ENCODE measurements at regions not wholly inside any gene's neighbourhood (a gene's known extent, or its start where the extent isn't known, plus 50 kb on each side); places are given as distances from the start of the nearest gene placed in this dataset.

- Histone ChIP-seq H3K9me3 (ENCODE audit: control insufficient read depth in 1 of 2, insufficient read depth in 1 of 2, low read depth in 1 of 2, low read length in 2 of 2) (no peaks in the 10 kb centered on the region), H3K9me2 (ENCODE audit: insufficient read depth) (no peaks in the 10 kb centered on the region), H3K36me3 (ENCODE audit: control insufficient read depth in 1 of 2, insufficient read depth in 2 of 2, low read length in 2 of 2) (no peaks in the 10 kb centered on the region), H3K4me2 (ENCODE audit: low read length) (no peak overlapping the region), H3K79me2 (ENCODE audit: insufficient read depth, low read length) (no peaks in the 10 kb centered on the region), H3K4me1 (ENCODE audit: control insufficient read depth in 1 of 2, insufficient read depth in 2 of 2, low read length in 2 of 2) (no peaks in the 10 kb centered on the region), H3K27ac (ENCODE audit: low read depth, low read length) (no peak overlapping the region), H3K9ac (ENCODE audit: low read length) (no peak overlapping the region), H3K4me3 (replicated peaks in 1 of 2; ENCODE audit: low read depth in 1 of 2, low read length in 2 of 2) (no peak overlapping the region), H2AFZ (ENCODE audit: low read depth, low read length, poor library complexity, severe bottlenecking) (no peak overlapping the region), H3K27me3 (ENCODE audit: insufficient read depth, low read length) (no peaks in the 10 kb centered on the region), H4K20me1 (ENCODE audit: insufficient read depth) (no peaks in the 10 kb centered on the region)
- DNase-seq (ENCODE audit: low read depth, low spot score) = no peak
- no peak for ATAC-seq
- RAD21 ChIA-PET (ENCODE audit: low non-redundant PET in 1 of 2, low total read pairs in 2 of 2, uncharacterized antibody in 2 of 2, unreplicated experiment in 2 of 2) = no interaction called here
- TF ChIP-seq, protein P1, sequence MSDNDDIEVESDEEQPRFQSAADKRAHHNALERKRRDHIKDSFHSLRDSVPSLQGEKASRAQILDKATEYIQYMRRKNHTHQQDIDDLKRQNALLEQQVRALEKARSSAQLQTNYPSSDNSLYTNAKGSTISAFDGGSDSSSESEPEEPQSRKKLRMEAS (IDR thresholded peaks at IDR 0.05) = no peak
- TF ChIP-seq ELF1 (IDR thresholded peaks at IDR 0.05; ENCODE audit: borderline replicate concordance, low read depth) (no peak), TCF7L2 (IDR thresholded peaks at IDR 0.05; ENCODE audit: borderline replicate concordance, extremely low read depth, insufficient read depth, insufficient read length) (no peak), SP1 (IDR thresholded peaks at IDR 0.05; ENCODE audit: low read depth) (no peak), RAD21 (IDR thresholded peaks at IDR 0.05; ENCODE audit: low read depth) (no peak), EGR1 (IDR thresholded peaks at IDR 0.05; ENCODE audit: low read depth) (no peak), ZFX (IDR thresholded peaks at IDR 0.05) (no peak), REST (IDR thresholded peaks at IDR 0.05; ENCODE audit: low read depth) (no peak), EZH2 (IDR thresholded peaks at IDR 0.05) (no peak)
- TF ChIP-seq, protein P2, sequence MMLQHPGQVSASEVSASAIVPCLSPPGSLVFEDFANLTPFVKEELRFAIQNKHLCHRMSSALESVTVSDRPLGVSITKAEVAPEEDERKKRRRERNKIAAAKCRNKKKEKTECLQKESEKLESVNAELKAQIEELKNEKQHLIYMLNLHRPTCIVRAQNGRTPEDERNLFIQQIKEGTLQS (IDR thresholded peaks at IDR 0.05) = no peak
- CTCF ChIA-PET = no interaction called here
- intact Hi-C loops (cut with micrococcal nuclease) = loop anchor here (5.0 to 10.0 kb wide), 2 partner anchors 1034 to 1431 kb away; no protein-coding TSS in a partner anchor
- BruUV-seq (replicated peaks) = no TSS peak
- POLR2A ChIA-PET = no interaction called here
These were observed 724.1 kb upstream of the USP15 start for GRCh38 chr12:61536117-61536516.
